ENCODE measurements at regions not wholly inside any gene's neighbourhood (a gene's known extent, or its start where the extent isn't known, plus 50 kb on each side); places are given as distances from the start of the nearest gene placed in this dataset.

DNA sequence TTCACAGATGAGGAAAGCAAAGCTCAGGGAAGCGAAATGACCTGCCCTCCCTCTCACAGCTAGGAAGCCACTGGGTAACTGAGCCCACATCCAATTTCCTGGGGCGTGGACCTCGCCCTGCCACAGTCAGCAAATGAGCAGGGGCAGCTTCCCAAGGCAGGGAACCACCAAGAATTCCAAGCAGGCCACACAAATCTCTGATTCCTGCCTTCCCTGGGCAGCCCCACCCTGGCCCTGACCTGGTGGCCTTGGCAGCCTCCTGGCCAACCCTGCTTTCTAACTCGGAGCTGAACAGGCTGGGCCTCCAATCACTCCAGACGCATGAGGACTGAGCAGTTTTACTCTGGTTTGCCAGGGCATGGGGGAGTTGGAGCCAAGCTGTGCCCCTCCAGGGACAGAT, 203.7 kb upstream of the TLE3 start:
- TF ChIP-seq, protein P1, sequence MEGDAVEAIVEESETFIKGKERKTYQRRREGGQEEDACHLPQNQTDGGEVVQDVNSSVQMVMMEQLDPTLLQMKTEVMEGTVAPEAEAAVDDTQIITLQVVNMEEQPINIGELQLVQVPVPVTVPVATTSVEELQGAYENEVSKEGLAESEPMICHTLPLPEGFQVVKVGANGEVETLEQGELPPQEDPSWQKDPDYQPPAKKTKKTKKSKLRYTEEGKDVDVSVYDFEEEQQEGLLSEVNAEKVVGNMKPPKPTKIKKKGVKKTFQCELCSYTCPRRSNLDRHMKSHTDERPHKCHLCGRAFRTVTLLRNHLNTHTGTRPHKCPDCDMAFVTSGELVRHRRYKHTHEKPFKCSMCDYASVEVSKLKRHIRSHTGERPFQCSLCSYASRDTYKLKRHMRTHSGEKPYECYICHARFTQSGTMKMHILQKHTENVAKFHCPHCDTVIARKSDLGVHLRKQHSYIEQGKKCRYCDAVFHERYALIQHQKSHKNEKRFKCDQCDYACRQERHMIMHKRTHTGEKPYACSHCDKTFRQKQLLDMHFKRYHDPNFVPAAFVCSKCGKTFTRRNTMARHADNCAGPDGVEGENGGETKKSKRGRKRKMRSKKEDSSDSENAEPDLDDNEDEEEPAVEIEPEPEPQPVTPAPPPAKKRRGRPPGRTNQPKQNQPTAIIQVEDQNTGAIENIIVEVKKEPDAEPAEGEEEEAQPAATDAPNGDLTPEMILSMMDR (IDR thresholded peaks at IDR 0.05) = no peak

DNA sequence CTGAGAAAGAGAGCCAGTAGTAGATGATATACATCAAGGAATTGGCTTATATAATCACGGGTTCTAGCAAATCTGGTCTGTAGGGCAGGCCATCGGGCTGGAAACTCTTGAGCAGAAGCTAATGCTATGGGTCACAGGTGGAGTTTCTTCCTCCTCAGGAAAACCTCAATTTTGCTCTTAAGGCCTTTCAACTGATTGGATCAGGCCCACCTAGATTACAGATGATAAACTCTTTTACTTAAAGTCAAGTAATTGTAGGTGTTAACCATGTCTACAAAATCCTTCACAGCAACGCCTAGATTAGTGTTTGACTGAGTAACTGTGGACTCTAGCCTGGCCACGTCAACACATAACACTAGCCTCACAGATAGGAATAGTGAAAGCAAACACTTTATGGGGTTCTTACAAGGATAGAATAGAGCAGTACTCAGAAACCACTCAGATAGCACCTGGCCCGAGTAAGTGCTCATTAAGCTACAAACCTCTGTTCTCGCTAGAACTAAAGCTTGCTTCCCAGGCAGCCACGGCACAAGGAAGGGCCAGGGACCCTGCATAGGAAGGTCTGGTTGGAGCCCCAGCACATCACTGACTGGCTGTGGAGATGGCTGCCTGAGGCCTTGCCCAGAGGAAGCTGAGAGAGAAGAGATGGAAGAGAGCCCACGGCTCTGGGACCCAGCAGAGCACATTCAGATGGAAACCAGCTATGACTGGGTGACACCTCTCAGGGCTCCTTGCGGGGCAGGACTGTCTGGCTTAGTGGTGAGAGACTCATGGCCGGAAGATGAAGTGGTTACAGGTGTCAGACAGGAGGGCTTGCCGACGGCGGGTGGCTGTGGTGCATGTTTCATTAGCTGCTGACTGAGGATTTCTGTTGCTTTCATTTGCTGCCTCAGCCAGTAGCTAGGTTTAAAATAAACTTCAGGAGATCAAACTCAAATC, 202.5 kb upstream of the TLE3 start:
- no peaks in the 10 kb centered on the region for H3K9me3 ChIP-seq (ENCODE audit: control insufficient read depth, low read length)
- H3K36me3 ChIP-seq (ENCODE audit: control insufficient read depth, insufficient read depth, low read length) = no peaks in the 10 kb centered on the region
- H3K27me3 ChIP-seq (ENCODE audit: control insufficient read depth, insufficient read depth, low read length) = no peaks in the 10 kb centered on the region
- no peak overlapping the region for H2AFZ ChIP-seq
- no peak overlapping the region for H3K4me2 ChIP-seq (ENCODE audit: low read length)
- no peaks in the 10 kb centered on the region for H3K4me1 ChIP-seq
- TF ChIP-seq, protein P1 (IDR thresholded peaks at IDR 0.05) = no peak
- no peaks in the 10 kb centered on the region for H3K79me2 ChIP-seq
- H3K27ac ChIP-seq = no peak overlapping the region
- no peak overlapping the region for H3K4me3 ChIP-seq (ENCODE audit: low read depth, low read length)
- H3K9ac ChIP-seq = no peak overlapping the region

More for the DNA sequence above, 203.7 kb upstream of the TLE3 start:
- no peak overlapping the region for H3K4me3 ChIP-seq (ENCODE audit: low read depth, low read length)
- H3K4me2 ChIP-seq (ENCODE audit: low read length) = no peak overlapping the region
- H3K36me3 ChIP-seq (ENCODE audit: control insufficient read depth, insufficient read depth, low read length) = no peaks in the 10 kb centered on the region
- no peaks in the 10 kb centered on the region for H3K9me3 ChIP-seq (ENCODE audit: control insufficient read depth, low read length)
- H3K27ac ChIP-seq = no peak overlapping the region
- no peaks in the 10 kb centered on the region for H3K27me3 ChIP-seq (ENCODE audit: control insufficient read depth, insufficient read depth, low read length)
- no peaks in the 10 kb centered on the region for H3K4me1 ChIP-seq
- H2AFZ ChIP-seq = no peak overlapping the region
- no peak overlapping the region for H3K9ac ChIP-seq
- H3K79me2 ChIP-seq = no peaks in the 10 kb centered on the region

DNA sequence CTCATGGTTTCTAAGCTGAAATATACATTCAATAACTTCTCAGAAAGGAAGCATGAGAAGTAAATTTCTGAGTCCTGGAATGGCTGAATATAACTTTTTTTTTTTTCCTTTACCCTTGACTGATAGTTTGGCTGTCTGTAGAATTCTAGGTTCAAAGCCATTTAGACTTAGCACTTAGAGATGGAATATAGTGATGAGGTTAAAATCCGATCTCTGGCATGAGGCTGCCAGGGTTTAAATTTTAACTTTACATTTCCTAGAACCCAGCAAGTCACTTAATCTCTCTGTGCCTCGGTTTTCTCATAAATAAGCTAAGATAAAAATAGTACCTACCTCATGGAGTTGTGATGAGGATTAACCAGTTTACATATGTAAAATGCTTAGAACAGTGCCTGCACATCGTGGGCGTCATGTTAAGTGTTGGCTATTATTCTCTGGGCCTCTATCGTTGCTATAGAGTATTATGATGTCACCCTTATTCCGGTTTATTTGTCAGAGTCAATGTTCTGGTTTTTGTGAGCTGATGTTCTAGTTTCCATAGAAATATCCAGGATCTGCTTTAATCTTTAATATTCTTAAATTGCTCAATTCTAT, 199.8 kb upstream of the TLE3 start:
- Histone ChIP-seq H3K4me3 (ENCODE audit: low read depth, low read length) (no peak overlapping the region), H2AFZ (no peak overlapping the region), H3K9me3 (ENCODE audit: control insufficient read depth, low read length) (no peaks in the 10 kb centered on the region), H3K36me3 (ENCODE audit: control insufficient read depth, insufficient read depth, low read length) (no peaks in the 10 kb centered on the region), H3K27me3 (ENCODE audit: control insufficient read depth, insufficient read depth, low read length) (no peaks in the 10 kb centered on the region), H3K4me2 (ENCODE audit: low read length) (no peak overlapping the region), H3K27ac (no peak overlapping the region), H3K79me2 (no peaks in the 10 kb centered on the region), H3K9ac (no peak overlapping the region), H3K4me1 (no peaks in the 10 kb centered on the region)
- TF ChIP-seq, protein P1 (IDR thresholded peaks at IDR 0.05) = no peak

DNA sequence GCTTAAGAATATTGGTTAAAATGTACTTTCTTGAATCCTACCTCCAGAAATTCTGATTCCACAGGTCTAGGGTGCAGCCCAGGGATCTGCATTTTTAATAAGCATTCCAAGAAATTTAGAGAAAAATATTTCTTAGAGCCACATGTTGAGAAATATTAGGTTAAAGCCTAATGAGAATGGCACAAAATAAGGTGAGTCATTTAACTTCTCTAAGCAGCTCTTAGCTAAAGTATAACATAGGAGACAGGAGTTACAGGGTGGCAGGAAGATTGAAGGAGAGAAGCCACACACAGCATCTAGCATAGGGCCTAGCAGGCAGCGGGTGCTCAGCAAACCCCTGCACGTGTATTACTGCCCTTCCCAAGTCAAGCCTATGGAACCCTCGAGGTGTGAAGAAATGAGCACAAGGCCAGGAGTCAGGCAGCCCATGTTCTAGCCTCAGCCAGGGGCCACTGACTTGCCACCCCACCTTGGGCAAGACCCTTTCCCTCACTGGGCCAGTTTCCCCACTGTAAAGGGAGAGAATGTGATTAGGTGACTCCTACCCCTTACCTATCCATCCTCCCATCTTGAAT, 197.1 kb upstream of the TLE3 start:
- no peak overlapping the region for H3K9ac ChIP-seq
- TF ChIP-seq, protein P1 (IDR thresholded peaks at IDR 0.05) = no peak

More for the DNA sequence above, 197.1 kb upstream of the TLE3 start:
- Histone ChIP-seq H3K36me3 (ENCODE audit: control insufficient read depth, insufficient read depth, low read length) (no peaks in the 10 kb centered on the region), H3K4me1 (no peaks in the 10 kb centered on the region), H3K27ac (no peak overlapping the region), H3K9me3 (ENCODE audit: control insufficient read depth, low read length) (no peaks in the 10 kb centered on the region), H3K27me3 (ENCODE audit: control insufficient read depth, insufficient read depth, low read length) (no peaks in the 10 kb centered on the region), H2AFZ (no peak overlapping the region), H3K4me3 (ENCODE audit: low read depth, low read length) (no peak overlapping the region), H3K79me2 (no peaks in the 10 kb centered on the region), H3K4me2 (ENCODE audit: low read length) (no peak overlapping the region)

All from parathyroid adenoma (tissue), 2 donors.